Kidney glomerular epithelial cell (primary cell): ENCODE measurements at regions not wholly inside any gene's neighbourhood (a gene's known extent, or its start where the extent isn't known, plus 50 kb on each side); places are given as distances from the start of the nearest gene placed in this dataset.
"Not testable (repeated sequence)": the region's sequence is repeated elsewhere in the genome, so short reads cannot be mapped to it uniquely, and the experiment has no call there.

Experiments used
- DNase-seq: peaks from one replicate; lab custom pipeline; 2025; lab: John Stamatoyannopoulos, UW

DNA sequence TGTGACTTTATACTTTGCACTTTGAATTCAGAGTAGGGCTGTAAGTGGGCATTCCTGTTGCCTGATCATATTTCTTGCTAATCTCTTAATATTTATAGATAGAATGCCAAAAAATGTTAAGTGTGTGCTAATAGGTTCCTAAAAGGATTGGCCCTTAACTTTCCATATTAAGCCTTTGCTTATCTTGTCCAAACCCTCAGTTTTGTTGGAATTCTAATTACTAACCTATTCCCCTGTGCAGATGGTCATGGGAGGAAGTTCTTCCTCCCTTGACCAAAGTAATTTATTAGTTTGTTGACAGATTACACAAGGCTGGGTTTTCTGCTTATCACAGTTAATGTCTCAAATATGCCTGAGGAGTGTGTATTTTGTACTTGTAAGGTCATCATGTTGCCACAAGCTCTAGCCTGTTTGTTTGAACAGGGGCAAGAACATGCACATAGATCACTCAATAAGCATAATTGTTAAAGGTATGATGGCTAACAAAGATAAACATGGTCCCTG is 541.1 kb upstream of the SPRY2 start:
- DNase-seq: peak; percentile 13

DNA sequence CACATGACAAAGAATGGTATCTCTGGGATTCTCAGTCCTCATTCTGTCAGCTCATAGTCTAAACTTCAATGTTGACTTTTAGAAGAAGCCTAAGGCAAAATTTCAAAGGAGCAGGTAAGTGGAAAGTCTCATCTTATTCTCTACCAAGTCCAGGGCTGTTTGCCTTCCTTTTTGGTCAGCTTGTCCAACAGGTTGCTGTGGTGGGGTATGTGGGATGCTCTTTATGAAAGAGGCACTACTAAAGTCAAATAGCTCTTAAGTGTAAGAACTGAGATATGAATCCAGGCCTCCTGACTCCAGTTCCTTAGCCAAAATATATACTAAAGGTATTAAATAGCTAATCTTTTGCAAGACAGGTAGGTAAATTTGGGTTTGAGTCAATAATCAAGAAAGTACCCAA is 540.6 kb upstream of the SPRY2 start:
- no peak for DNase-seq

DNA sequence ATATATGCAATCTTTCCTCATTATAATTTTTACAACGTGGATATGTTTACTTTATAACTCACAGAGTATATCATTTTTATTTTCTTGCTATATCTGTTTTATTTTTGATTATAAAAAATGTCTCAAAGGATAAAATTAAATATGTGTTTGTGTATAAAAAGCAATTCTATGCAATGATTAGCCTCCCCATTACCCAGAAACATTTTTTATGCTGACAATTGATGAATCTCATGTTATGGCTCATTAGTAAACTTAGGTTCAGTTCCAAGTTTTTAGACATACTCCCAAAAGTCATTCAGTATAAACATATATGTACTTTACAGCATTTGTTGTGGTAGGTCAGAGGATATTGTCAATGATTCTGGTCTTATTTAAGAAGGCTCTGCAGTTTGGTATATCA is 540.1 kb upstream of the SPRY2 start:
- no peak for DNase-seq

DNA sequence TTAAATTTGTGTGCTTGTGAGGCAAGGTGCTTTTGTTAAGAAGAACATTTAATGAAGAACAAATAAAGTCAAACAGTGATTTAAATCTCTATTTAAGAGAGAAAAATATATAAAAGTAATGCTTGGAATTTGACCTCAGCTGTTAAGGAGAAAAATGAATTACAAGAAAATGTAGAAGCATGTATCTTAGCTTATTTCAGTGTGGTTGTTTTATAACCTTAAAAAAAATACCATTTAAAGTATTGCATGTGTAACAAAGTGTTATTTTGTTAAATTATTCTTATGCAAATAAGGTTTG is 537.0 kb upstream of the SPRY2 start:
- no peak for DNase-seq

DNA sequence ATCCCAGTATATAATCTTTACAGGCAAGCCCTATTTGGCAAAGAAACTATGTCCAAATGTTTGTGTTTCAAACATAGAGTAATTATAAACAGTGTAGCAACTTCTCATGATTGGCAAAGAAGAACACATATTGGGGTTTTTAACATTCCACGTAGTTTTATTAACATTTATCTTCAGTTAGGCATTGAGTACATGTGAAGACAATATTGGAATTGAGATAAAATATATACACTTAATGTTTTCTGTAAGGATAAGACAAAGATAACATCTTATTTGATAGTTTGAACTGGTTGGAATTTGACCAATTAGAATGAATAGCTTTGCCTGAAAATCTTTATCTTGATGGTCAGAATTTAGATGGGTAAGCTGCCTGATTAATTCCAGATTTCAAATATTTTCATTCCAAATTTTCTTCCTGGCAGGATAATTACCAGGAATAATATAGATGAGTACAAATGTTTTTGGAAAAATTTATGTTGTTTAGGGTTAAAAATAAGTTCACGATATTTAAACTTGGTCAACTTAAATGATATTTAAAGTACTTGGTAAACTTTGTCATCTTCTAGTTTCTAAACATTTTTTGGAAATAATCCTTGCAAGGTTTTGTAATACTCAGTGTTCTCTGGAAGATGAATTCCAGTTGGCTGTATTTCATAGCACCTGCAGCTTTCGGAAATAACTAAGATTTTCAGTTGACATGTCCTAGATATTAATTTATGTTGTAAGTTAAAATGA is 536.5 kb upstream of the SPRY2 start:
- no peak for DNase-seq

DNA sequence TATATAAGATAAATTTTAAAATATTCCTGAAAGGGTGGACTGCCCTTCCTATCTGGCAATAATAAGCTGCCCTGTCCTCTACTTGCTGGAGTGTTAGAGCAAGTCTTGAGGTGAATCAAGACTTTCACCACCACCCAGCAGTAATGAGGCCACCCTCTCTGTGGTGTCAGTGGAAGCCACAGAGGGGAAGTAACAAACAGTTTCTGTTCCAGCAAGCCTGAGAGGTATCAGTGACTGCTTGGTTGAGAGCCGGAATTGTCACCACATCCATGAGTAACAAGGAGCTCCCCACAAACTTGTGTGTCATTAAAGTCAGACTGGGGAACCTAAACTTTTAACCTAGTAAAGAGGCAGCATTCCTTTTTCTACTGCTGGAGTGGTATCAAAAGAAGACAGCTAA is 532.7 kb upstream of the SPRY2 start:
- DNase-seq: no peak

DNA sequence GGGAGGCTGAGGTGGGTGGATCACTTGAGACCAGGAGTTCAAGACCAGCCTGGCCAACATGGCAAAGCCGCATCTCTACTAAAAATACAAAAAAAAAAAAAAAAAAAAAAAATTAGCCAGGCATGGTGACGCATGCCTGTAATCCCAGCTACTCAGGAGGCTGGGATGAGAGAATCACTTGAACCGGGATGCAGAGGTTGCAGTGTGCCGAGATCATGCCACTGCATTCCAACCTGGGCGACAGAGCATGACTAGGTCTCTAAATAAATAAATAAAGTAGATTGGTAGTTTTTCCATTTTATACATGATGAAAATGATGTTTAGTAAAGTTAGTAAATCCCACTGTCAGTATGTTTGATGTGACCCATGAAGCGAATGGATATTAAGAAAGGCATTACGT is 531.0 kb upstream of the SPRY2 start:
- DNase-seq: not testable (repeated sequence)

DNA sequence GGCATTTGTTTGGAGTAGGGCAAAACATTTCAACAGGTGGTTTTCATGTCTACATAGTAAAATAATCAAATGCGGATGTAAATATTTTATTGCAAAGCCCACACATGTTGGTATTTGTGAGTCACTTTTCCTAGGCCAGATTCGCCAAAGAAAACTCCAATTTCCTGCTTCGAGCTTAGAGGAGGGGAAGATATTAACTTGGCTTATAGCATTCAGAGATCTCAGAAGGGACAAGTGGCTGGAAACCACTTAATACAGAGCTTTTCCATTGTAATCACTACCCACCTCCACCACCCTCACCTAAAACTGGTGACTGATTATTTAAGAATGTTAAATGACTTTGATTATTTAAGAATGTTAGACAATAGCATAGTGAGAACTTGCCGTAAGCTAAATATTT is 530.6 kb upstream of the SPRY2 start:
- DNase-seq: no peak

DNA sequence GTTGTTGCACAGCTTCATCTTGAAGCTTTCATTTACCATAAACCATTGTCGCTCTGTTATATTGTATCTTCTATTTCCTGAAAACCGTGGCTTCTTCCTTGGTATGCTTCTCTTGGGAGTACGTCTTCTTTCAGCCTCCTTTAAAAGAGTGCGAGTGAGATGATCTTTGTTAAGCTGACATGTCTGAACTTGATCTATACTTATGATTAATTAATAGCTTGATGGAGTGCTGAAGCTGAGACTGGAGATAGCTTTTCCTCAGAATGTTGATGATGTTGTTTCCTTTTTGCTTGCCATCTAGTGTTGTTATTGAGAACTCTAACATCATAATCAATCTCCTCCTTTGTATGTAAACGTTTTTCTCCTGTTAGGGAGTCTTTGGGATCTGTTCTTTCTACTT is 529.3 kb upstream of the SPRY2 start:
- DNase-seq: no peak

DNA sequence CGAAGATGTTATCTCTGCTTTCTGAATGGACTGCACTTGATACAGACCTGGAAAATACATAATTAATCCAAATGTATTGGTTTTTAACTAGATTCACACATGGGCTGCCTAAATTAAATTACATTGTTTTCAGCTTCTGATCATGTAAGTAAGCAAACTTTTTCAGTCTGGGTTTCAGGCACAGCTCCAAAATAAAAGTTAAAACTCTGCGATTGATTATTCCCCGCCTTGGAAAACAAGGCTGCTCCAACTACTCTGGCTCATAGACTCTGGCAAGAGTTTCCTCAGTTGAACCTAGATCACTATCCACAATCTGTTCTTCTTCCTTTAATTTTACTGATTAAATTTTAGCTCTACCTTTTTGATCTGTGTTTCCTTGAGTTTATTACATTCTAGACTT is 526.0 kb upstream of the SPRY2 start:
- DNase-seq: no peak

DNA sequence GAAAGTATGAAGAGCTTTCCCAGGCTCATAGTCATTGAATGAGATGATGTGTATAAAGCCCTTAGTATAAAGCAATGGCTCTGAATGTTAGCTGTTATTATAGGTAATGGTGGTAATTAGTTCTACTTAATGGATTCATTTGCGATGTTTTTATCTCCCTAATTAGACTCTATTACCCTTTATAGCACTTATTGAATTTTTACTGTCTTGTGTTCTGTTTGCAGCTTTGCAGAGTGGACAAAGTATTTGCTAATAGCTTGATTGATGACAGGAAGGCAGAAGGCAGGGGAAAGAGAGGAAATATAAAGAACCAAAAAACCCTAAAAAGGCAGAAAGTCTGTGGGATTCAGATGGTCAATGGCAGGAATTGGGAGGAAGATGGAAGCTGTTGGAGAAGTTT is 524.4 kb upstream of the SPRY2 start:
- DNase-seq: no peak

DNA sequence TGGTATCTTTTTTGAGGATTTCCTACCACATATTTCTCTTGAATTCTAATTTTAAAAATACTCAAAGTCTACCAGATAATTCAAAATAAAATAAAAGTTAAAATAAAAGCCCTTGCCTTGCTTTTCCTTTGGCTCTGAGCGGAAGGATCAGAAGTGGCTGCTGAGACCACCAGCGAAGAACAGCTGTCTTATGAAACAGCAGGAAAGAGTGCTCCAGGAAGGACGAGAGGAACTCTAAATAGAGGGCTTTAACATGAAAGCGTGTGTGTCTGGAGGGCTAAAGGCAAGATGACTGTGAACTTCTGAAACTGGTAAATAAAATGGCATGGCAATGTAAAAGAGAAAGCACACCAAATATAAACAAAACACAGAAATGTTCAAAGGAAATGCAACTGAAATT is 521.5 kb upstream of the SPRY2 start:
- no peak for DNase-seq

DNA sequence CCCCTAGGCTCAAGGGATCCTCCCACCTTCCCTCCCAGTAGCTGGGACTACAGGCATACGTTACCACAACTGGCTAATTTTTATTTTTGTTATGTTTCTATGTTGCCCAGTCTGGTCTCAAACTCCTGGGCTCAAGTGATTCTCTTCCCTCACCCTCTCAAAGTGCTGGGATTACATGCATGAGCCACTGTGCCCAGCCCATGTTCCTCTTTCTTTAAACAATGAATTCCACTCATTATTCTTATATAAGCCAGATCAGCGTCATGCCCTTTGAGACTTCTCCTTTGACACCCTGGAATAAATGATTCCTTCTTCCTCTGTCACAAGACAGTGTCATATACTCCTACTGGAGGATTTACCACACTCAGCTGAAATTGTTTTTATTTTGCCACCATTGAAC is 519.9 kb upstream of the SPRY2 start:
- DNase-seq: no peak

DNA sequence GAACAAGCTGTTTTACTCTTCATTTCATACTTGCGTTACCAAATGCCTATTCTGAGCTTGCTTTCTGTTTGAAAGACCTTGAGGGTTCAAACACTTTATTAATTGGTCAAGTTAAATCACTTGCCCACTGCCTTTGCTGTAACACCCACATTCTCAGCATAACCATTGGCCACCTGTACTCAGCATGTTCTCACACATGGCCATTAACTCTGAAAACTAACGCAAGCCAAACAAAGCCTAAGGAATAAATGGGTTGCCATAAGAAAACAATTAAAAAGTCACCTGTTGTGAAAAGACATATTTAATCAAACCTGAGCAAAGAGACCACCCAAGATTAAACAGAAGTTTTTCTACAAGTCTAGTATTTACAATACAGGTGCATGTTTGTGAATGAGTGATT is 517.2 kb upstream of the SPRY2 start:
- no peak for DNase-seq

DNA sequence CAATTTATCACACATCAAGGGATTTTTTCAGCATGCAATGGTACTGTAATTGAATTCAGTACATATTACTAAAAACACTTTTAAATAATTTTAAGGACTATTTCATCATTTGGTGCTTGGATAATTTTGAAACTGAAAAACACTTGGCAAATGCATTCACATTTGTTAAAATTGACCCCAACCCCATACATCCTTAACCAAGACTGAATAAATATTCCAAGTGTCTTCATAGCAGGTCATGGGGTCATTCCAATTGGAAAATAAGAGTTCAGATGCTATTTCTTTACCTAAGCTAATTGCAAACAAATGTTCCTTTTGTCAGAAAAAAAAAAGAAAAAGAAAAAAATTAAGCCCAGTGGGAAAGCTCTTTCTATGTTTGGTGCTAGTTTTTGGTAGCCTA is 516.4 kb upstream of the SPRY2 start:
- DNase-seq: no peak

DNA sequence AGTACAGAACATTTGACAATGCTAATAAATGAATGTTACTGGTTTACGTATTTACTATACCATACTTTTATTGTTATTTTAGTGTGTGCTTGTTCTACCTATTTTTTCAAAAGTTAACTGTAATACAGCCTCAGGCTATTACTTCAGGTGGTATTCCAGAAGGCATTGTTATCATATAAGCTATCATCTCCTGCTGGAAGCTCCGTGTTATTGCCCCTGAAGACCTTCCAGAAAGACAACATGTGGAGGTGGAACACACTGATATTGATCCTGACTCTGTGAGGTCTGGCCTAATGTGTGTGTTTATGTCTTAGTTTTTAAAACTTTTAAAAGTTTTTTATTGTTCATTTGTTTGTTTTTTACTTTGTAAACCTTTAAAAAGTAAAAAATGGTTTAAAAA is 509.8 kb upstream of the SPRY2 start:
- no peak for DNase-seq

DNA sequence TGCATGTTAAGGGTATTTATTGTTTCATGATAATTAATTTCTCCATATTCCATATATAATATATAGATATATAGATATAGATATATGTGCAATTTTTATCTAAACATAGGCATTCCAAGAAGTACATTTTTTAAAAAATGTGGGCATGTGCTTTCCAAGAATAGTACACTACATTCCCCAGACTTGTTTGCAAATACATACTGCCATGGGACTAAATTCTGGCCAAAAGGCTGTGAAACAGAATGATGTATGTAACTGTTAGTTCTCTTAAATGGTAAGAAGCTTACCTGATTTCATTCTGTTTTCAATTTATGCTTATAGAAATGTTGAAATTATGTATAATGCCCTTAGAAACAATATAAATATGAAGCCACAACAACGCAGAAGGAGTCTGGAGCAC is 503.2 kb upstream of the SPRY2 start:
- DNase-seq: no peak

DNA sequence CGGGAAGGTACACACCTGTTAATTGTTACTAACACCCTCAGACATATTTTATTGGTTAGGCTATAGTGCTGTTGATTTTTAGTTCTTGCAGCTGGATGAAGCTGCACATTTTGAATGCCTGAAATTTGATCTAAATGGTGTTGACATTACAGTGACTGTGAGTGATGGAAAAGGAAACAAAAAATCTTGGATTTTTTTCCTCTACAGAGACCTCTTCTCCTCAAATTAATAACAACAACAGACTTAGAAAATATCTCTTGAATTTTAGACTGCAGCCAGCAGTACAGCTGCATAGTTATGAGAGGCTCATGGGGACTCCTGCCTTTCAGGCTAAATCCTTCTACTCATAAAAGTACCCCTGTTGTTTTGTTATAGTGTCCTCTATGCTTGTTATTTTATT is 500.5 kb upstream of the SPRY2 start:
- no peak for DNase-seq

DNA sequence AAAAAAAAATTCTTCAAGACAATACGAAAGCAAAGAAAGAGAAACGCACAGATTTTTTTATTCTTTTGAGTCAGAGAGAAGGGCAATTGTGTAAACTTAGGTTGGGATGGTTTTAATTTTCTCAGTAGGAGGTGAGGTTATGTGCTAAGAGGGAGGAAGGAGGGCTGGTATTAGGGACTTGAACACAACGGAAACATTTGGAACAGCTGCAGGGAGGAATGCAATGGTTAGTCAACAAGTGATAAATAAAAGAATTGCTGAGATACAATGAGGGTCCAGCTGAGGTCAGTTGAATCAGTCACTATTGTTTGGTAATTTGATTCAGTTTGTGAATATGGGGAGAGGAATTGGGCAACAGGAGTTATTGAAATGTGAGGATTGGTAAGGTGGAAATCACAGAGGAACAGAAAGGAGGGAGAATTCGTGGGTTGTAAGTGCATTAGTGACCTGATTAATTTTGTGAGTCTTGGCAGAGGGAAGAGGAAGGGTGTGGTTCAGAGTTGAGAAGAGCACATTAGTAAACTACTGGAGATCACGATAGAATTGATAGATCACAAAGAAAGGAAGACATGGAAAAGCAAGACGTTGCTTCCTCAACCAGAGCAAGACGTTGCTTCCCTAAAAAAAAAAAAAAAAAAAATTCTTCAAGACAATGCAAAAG is 499.5 kb upstream of the SPRY2 start:
- no peak for DNase-seq

DNA sequence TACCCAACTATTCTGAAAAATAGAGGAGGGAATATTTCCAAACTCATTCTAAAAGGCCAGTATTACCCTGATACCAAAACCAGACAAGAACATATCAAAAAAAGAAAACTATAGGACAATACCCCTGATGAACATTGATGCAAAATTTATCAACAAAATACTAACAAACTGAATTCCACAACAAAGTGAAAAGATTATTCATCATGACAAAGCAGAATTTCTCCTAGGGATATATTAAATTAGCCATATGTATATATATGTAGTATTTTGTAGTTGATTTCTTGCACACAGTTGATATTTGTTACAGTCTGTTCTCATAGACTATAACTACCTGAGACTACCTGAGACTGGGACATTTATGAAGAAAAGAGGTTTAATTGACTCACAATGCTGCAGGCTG is 495.0 kb upstream of the SPRY2 start:
- no peak for DNase-seq

DNA sequence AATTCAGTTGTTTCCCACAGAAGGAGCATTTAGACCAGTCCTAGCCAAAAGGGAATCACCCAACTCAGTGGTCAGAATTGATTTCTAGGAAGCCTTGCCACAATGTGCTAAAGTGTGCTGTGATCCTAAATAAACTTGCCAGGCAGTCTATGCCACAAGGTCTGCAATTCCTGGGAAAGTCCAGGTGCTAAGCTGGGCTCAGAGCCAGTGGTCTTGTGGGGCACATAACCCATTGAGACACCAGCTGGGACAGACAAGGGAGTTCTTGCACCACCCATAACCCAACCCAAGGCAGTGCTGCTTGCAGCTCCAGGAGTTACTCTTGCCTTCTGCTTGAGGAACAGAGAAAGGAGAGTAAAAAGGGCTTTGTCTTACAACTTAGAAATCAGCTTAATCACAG is 489.5 kb upstream of the SPRY2 start:
- DNase-seq: no peak

DNA sequence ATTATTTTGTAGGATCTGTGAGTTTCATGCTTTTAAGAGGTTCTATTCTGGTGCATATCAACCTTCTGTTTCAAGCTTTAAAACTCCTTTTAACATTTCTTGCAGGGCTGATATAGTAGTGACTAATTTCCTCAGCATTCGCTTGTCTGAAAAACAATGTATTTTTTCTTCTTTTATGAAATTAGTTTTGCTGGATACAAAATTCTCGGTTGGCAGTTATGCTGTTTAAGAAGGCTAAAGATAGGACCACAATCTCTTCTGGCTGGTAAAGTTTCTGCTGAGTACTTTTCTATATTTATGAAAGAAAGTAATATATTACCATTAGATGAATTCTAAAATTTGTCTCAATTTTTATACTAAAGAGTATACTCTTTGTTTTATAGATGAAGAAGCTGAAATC is 487.8 kb upstream of the SPRY2 start:
- no peak for DNase-seq

DNA sequence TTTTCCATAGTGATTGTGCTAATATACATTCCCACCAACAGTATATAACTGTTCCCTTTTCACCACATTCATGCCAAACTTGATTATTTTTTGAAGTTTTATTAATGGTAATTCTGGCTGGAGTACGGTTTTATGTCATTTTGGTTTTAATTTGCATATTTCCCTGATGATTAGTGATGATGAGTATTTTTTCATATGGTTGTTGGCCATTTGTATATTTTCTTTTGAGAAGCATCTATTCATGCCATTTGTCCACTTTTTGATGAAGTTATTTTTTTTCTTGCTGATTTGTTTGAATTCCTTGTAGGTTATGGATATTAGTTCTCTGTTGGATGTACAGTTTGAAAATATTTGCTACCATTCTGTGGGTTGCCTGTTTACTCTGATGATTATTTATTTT is 484.4 kb upstream of the SPRY2 start:
- DNase-seq: no peak

DNA sequence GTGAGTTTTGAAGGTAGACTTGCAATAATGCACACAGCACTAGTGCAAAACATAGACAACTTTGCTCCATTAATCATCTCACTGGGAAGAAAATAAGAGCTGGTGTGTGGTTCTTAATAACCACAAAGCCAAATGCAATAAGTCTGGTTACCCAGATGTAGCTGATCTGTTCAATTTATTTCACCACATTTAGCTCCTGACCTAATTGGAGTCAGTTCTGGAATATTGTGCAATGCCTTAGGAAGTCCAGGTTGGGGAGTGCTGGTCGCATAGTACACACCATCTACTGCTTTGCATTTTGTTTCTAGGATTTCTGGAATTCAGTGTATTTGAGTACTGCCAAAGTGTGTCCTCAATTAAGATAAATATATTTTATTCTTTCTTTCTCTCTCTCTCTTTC is 483.3 kb upstream of the SPRY2 start:
- no peak for DNase-seq
